ENCODE measurements at regions not wholly inside any gene's neighbourhood (a gene's known extent, or its start where the extent isn't known, plus 50 kb on each side); places are given as distances from the start of the nearest gene placed in this dataset.

- Mint-ChIP-seq H3K36me3 (ENCODE audit: low read depth) (no peaks in the 10 kb centered on the region), H3K4me3 (no peak overlapping the region), H3K4me1 (no peaks in the 10 kb centered on the region), H3K9me3 (no peaks in the 10 kb centered on the region), H3K27ac (ENCODE audit: unreplicated experiment) (no peak overlapping the region), H3K27me3 (ENCODE audit: low read depth) (peaks cover 4% of the 10 kb centered on the region)
- TF ChIP-seq CTCF (conservative IDR thresholded peaks at IDR 0.05), result no peak
- DNase-seq (ENCODE audit: low read depth, low spot score), result no peak
Measured at GRCh38 chr5:87095787-87096186, 171.9 kb upstream of the RASA1 start.

GRCh38 chr5:87097664-87098063 lies 170.0 kb upstream of the RASA1 start:
- Mint-ChIP-seq H3K9me3 (no peaks in the 10 kb centered on the region), H3K27ac (ENCODE audit: unreplicated experiment) (no peak overlapping the region)
- DNase-seq (ENCODE audit: low read depth, low spot score), result no peak

GRCh38 chr5:87099291-87099839 lies 168.3 kb upstream of the RASA1 start:
- DNase-seq (ENCODE audit: low read depth, low spot score), result no peak
- no peak for TF ChIP-seq CTCF (conservative IDR thresholded peaks at IDR 0.05)
- Mint-ChIP-seq H3K4me3 (no peak overlapping the region), H3K9me3 (no peaks in the 10 kb centered on the region), H3K36me3 (ENCODE audit: low read depth) (no peaks in the 10 kb centered on the region), H3K27me3 (ENCODE audit: low read depth) (peaks cover 4% of the 10 kb centered on the region), H3K27ac (ENCODE audit: unreplicated experiment) (no peak overlapping the region), H3K4me1 (no peaks in the 10 kb centered on the region)

More at GRCh38 chr5:87097664-87098063, 170.0 kb upstream of the RASA1 start:
- no peak for TF ChIP-seq CTCF (conservative IDR thresholded peaks at IDR 0.05)
- H3K4me1 Mint-ChIP-seq, result no peaks in the 10 kb centered on the region
- H3K4me3 Mint-ChIP-seq, result no peak overlapping the region
- H3K27me3 Mint-ChIP-seq (ENCODE audit: low read depth), result peaks cover 4% of the 10 kb centered on the region
- H3K36me3 Mint-ChIP-seq (ENCODE audit: low read depth), result no peaks in the 10 kb centered on the region

GRCh38 chr5:87099968-87100367 lies 167.7 kb upstream of the RASA1 start:
- H3K36me3 Mint-ChIP-seq (ENCODE audit: low read depth), result no peaks in the 10 kb centered on the region
- H3K4me3 Mint-ChIP-seq, result no peak overlapping the region
- H3K9me3 Mint-ChIP-seq, result no peaks in the 10 kb centered on the region
- no peak for DNase-seq (ENCODE audit: low read depth, low spot score)
- no peak for TF ChIP-seq CTCF (conservative IDR thresholded peaks at IDR 0.05)
- H3K27me3 Mint-ChIP-seq (ENCODE audit: low read depth), result peaks cover 4% of the 10 kb centered on the region
- no peaks in the 10 kb centered on the region for H3K4me1 Mint-ChIP-seq
- no peak overlapping the region for H3K27ac Mint-ChIP-seq (ENCODE audit: unreplicated experiment)

GRCh38 chr5:87101321-87101720 lies 166.4 kb upstream of the RASA1 start:
- H3K27me3 Mint-ChIP-seq (ENCODE audit: low read depth), result no peaks in the 10 kb centered on the region
- no peaks in the 10 kb centered on the region for H3K4me1 Mint-ChIP-seq
- H3K36me3 Mint-ChIP-seq (ENCODE audit: low read depth), result no peaks in the 10 kb centered on the region
- H3K27ac Mint-ChIP-seq (ENCODE audit: unreplicated experiment), result no peak overlapping the region
- no peak overlapping the region for H3K4me3 Mint-ChIP-seq
- DNase-seq (ENCODE audit: low read depth, low spot score), result no peak
- TF ChIP-seq CTCF (conservative IDR thresholded peaks at IDR 0.05), result no peak
- peaks cover 2% of the 10 kb centered on the region for H3K9me3 Mint-ChIP-seq

Data from neural crest cell (in vitro differentiated cells).